Glutamatergic neuron (in vitro differentiated cells): ENCODE measurements at regions not wholly inside any gene's neighbourhood (a gene's known extent, or its start where the extent isn't known, plus 50 kb on each side); places are given as distances from the start of the nearest gene placed in this dataset.

Experiments
- DNase-seq: peaks from one replicate; pipeline ENCODE4 v3.0.0; 2022
- H3K27ac Mint-ChIP-seq: one replicate; pipeline ENCODE4 v1.8.0; 2020; ENCODE audit warnings: mild to moderate bottlenecking, mixed read lengths, inconsistent platforms; ENCODE audit not compliant: unreplicated experiment
- H3K27me3 Mint-ChIP-seq: one replicate; pipeline ENCODE4 v1.8.0; 2020; ENCODE audit warnings: mild to moderate bottlenecking, moderate library complexity, mixed read lengths, inconsistent platforms; ENCODE audit not compliant: unreplicated experiment
- H3K36me3 Mint-ChIP-seq: one replicate; pipeline ENCODE4 v1.8.0; 2020; ENCODE audit warnings: mild to moderate bottlenecking, mixed read lengths, inconsistent platforms; ENCODE audit not compliant: unreplicated experiment
- H3K4me1 Mint-ChIP-seq: one replicate; pipeline ENCODE4 v1.8.0; 2020; ENCODE audit warnings: mild to moderate bottlenecking, low read depth, mixed read lengths, inconsistent platforms; ENCODE audit not compliant: unreplicated experiment
- H3K4me3 Mint-ChIP-seq: one replicate; pipeline ENCODE4 v1.8.0; 2020; ENCODE audit warnings: mild to moderate bottlenecking, mixed read lengths, inconsistent platforms; ENCODE audit not compliant: unreplicated experiment
- H3K9me3 Mint-ChIP-seq: one replicate; pipeline ENCODE4 v1.8.0; 2020; ENCODE audit warnings: mild to moderate bottlenecking, moderate library complexity, mixed read lengths, inconsistent platforms; ENCODE audit not compliant: unreplicated experiment
- CTCF ChIP-seq: fragments of 200-600 bp; sonication (generic); IDR thresholded peaks from one replicate; pipeline ENCODE4 v1.5.0; 2021; ENCODE audit not compliant: partially characterized antibody, unreplicated experiment

GRCh38 chrX:39938466-39938865 is 159.3 kb downstream of the BCOR start:
- Mint-ChIP-seq H3K4me3 (no peak overlapping the region), H3K9me3 (no peaks in the 10 kb centered on the region), H3K27ac (no peak overlapping the region), H3K36me3 (no peaks in the 10 kb centered on the region), H3K27me3 (no peaks in the 10 kb centered on the region), H3K4me1 (peaks cover 2% of the 10 kb centered on the region)
- no peak for TF ChIP-seq CTCF
- no peak for DNase-seq

GRCh38 chrX:39939678-39940077 is 158.1 kb downstream of the BCOR start:
- H3K36me3 Mint-ChIP-seq: no peaks in the 10 kb centered on the region
- no peaks in the 10 kb centered on the region for H3K9me3 Mint-ChIP-seq
- H3K4me1 Mint-ChIP-seq: peaks cover 2% of the 10 kb centered on the region
- TF ChIP-seq CTCF: no peak
- H3K27ac Mint-ChIP-seq: no peak overlapping the region
- no peak overlapping the region for H3K4me3 Mint-ChIP-seq
- peaks cover 2% of the 10 kb centered on the region for H3K27me3 Mint-ChIP-seq
- no peak for DNase-seq

GRCh38 chrX:39941332-39941920 is 156.3 kb downstream of the BCOR start:
- H3K4me1 Mint-ChIP-seq: peaks cover under 1% of the 10 kb centered on the region

GRCh38 chrX:39944416-39944815 is 153.3 kb downstream of the BCOR start:
- Mint-ChIP-seq H3K4me1 (peaks cover 4% of the 10 kb centered on the region), H3K9me3 (no peaks in the 10 kb centered on the region)

More at GRCh38 chrX:39941332-39941920, 156.3 kb downstream of the BCOR start:
- no peak for TF ChIP-seq CTCF
- Mint-ChIP-seq H3K27me3 (peaks cover 2% of the 10 kb centered on the region), H3K36me3 (no peaks in the 10 kb centered on the region), H3K27ac (no peak overlapping the region), H3K9me3 (no peaks in the 10 kb centered on the region), H3K4me3 (no peak overlapping the region)
- DNase-seq: no peak

More at GRCh38 chrX:39944416-39944815, 153.3 kb downstream of the BCOR start:
- Mint-ChIP-seq H3K4me3 (no peak overlapping the region), H3K27ac (no peak overlapping the region), H3K27me3 (peaks cover 2% of the 10 kb centered on the region), H3K36me3 (no peaks in the 10 kb centered on the region)
- DNase-seq: no peak
- no peak for TF ChIP-seq CTCF
